B cell (primary cell): ENCODE measurements at regions not wholly inside any gene's neighbourhood (a gene's known extent, or its start where the extent isn't known, plus 50 kb on each side); places are given as distances from the start of the nearest gene placed in this dataset.

Experiments
- ATAC-seq: fragments of 200-7000 bp; cut with Tn5 transposase; one replicate; pipeline ENCODE4 v1.10.0; 2021; ENCODE audit warnings: low read depth, mild to moderate bottlenecking, moderate number of reproducible peaks, moderate library complexity
- CTCF ChIA-PET: fragments of 350-600 bp; sonication (Branson Sonifier 250); formaldehyde crosslinking; loops from one replicate; lab custom pipeline; 2021; ENCODE audit warnings: antibody characterized with exemption, inconsistent platforms; lab: Charles Lee
- POLR2A ChIA-PET: fragments of 350-600 bp; sonication (Branson Sonifier 250); formaldehyde crosslinking; loops from one replicate; lab custom pipeline; 2021; ENCODE audit warnings: antibody characterized with exemption; lab: Charles Lee
- DNase-seq: peaks from one replicate; pipeline ENCODE4 v3.0.0; 2013
- H2AFZ ChIP-seq: 2 replicates; pipeline ENCODE4 v1.6.1; 2012; ENCODE audit warnings: mild to moderate bottlenecking, low read depth, low read length; ENCODE audit not compliant: insufficient read depth, poor library complexity, severe bottlenecking
- H3K27ac ChIP-seq, 2 donors: 1 replicate in 1 of 2; 2 replicates in 1 of 2; pipeline ENCODE4 v1.5.1; 2012 to 2013; ENCODE audit warnings: low read length in 2 of 2, mild to moderate bottlenecking in 2 of 2, moderate library complexity in 1 of 2
- H3K27me3 ChIP-seq, 4 experiments: fragments of 200-600 bp in 1 of 4; sonication (generic) in 1 of 4; replicated peaks in 1 of 4; 1 replicate in 2 of 4; 2 replicates in 2 of 4; pipeline versions ENCODE4 v1.6.1 to v1.7.0; 2013 to 2016; ENCODE audit warnings: low read length in 3 of 4, mild to moderate bottlenecking in 2 of 4, mixed read lengths in 1 of 4, moderate library complexity in 1 of 4; ENCODE audit not compliant: insufficient read depth in 4 of 4, control insufficient read depth in 3 of 4; ENCODE audit errors: control extremely low read depth in 1 of 4
- H3K36me3 ChIP-seq, 2 experiments: replicated peaks in 1 of 2; 1 replicate in 1 of 2; 2 replicates in 1 of 2; pipeline versions ENCODE4 v1.6.1 to v1.7.1; 2013; ENCODE audit warnings: low read length in 1 of 2; ENCODE audit not compliant: insufficient read depth in 2 of 2, control insufficient read depth in 1 of 2; ENCODE audit errors: control extremely low read depth in 1 of 2, extremely low read depth in 1 of 2
- H3K4me1 ChIP-seq, 2 donors: fragments of 200-600 bp in 1 of 2; sonication (generic) in 1 of 2; 1 replicate in 1 of 2; 2 replicates in 1 of 2; pipeline versions ENCODE4 v1.5.1 to v1.6.1; 2013 to 2017; ENCODE audit warnings: low read length in 2 of 2; ENCODE audit not compliant: control insufficient read depth in 2 of 2, insufficient read depth in 2 of 2
- H3K4me2 ChIP-seq: replicated peaks from 2 replicates; pipeline ENCODE3; 2012; ENCODE audit warnings: mild to moderate bottlenecking, low read depth, low read length; ENCODE audit not compliant: poor library complexity, severe bottlenecking
- H3K4me3 ChIP-seq, 5 experiments: fragments of 200-600 bp in 1 of 5; sonication (generic) in 1 of 5; 1 replicate in 3 of 5; 2 replicates in 2 of 5; pipeline versions ENCODE4 v1.5.1 to v1.7.0; 2011 to 2016; ENCODE audit warnings: low read length in 4 of 5, mild to moderate bottlenecking in 4 of 5, low read depth in 2 of 5, control low read depth in 1 of 5, moderate library complexity in 1 of 5; ENCODE audit not compliant: insufficient read depth in 1 of 5; ENCODE audit errors: control extremely low read depth in 1 of 5, extremely low read depth in 1 of 5
- H3K79me2 ChIP-seq: fragments of 200-600 bp; sonication (generic); one replicate; pipeline ENCODE4 v1.6.0; 2016; ENCODE audit warnings: low read length; ENCODE audit not compliant: control insufficient read depth, insufficient read depth
- H3K9ac ChIP-seq: fragments of 200-600 bp; sonication (generic); 2 replicates; pipeline ENCODE4 v1.6.1; 2017; ENCODE audit warnings: mild to moderate bottlenecking, low read length, moderate library complexity
- H3K9me3 ChIP-seq, 3 donors: one replicate each; pipeline versions ENCODE4 v1.6.1 to v1.7.1; 2013; ENCODE audit warnings: low read length in 2 of 3; ENCODE audit not compliant: control insufficient read depth in 2 of 3, insufficient read depth in 1 of 3; ENCODE audit errors: control extremely low read depth in 1 of 3
- H4K20me1 ChIP-seq: 2 replicates; pipeline ENCODE4 v1.6.0; 2012; ENCODE audit warnings: mild to moderate bottlenecking, low read length; ENCODE audit not compliant: insufficient read depth, control insufficient read depth, poor library complexity, severe bottlenecking
- H3K27ac Mint-ChIP-seq: one replicate; pipeline ENCODE4 v1.8.0; 2021; ENCODE audit warnings: mixed read lengths
- H3K27me3 Mint-ChIP-seq: one replicate; pipeline ENCODE4 v1.8.0; 2021; ENCODE audit warnings: mixed read lengths
- H3K4me1 Mint-ChIP-seq: one replicate; pipeline ENCODE4 v1.8.0; 2021; ENCODE audit warnings: mixed read lengths
- H3K4me3 Mint-ChIP-seq: one replicate; pipeline ENCODE4 v1.8.0; 2021; ENCODE audit warnings: mixed read lengths
- H3K9me3 Mint-ChIP-seq: one replicate; pipeline ENCODE4 v1.8.0; 2022; ENCODE audit warnings: mixed read lengths; ENCODE audit not compliant: insufficient read depth
- CTCF ChIP-seq: fragments of 200-600 bp; IDR thresholded peaks from one replicate; pipeline ENCODE4 v1.8.0; 2022; ENCODE audit warnings: antibody characterized with exemption, mild to moderate bottlenecking
- EZH2 ChIP-seq: IDR thresholded peaks from 2 replicates; pipeline ENCODE4 v1.6.1; 2012; ENCODE audit warnings: borderline replicate concordance, low read depth, mild to moderate bottlenecking, moderate library complexity, low read length; ENCODE audit not compliant: insufficient read depth, poor library complexity, severe bottlenecking
- WGBS: methylation state at CpG from one replicate; pipeline ENCODE4 v1.1.5; 2013; ENCODE audit warnings: missing lambda C conversion rate; ENCODE audit not compliant: insufficient coverage; 5-methylcytosine and 5-hydroxymethylcytosine counted together
- intact Hi-C: fragments of 100-400 bp; cut with micrococcal nuclease; formaldehyde crosslinking; loops from one replicate; pipeline ENCODE4 v1.10.0; 2022

DNA sequence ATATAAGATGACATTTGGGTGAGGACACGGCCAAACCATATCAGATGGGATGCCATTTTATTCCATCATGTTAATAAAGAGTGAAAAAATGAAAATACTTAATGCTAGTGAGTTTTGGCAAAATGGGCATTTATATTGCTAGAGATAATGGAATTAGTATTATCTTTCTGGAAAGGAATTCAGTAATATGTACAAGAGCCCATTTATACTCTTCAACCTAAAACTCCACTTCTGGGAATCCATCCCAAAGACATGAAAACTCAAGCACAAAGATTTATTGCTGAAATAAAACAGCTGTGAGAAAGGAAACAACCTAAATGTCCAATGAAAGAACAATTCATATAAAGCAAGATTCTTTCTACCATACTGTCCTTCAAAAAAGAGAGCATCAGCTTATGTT lies 96.0 kb upstream of the TMEM168 start:
- intact Hi-C loops = loop anchor here (10.0 kb wide), 1 partner anchor 431 kb away; the partner anchor contains the start of gene IFRD1
- Histone ChIP-seq H3K27me3 (no peaks in the 10 kb centered on the region), H3K4me2 (no peak overlapping the region), H3K79me2 (peaks cover 9% of the 10 kb centered on the region), H3K9me3 (peaks cover 0 to 7% (median 0%) of the 10 kb centered on the region in 3 donors), H3K27ac (no peak overlapping the region), H2AFZ (no peak overlapping the region), H3K36me3 (no peaks in the 10 kb centered on the region), H3K4me3 (no peak overlapping the region), H4K20me1 (no peaks in the 10 kb centered on the region), H3K9ac (no peak overlapping the region), H3K4me1 (peaks cover 14 to 17% of the 10 kb centered on the region in 2 donors)
- no CpG with 5 or more reads among the region's 1 CpG for WGBS
- Mint-ChIP-seq H3K9me3 (peaks cover 3% of the 10 kb centered on the region), H3K27me3 (no peaks in the 10 kb centered on the region), H3K4me1 (peaks cover 28% of the 10 kb centered on the region), H3K4me3 (no peak overlapping the region), H3K27ac (no peak overlapping the region)
- CTCF ChIA-PET = no interaction called here
- POLR2A ChIA-PET = no interaction called here
- DNase-seq (no peak), ATAC-seq (no peak)
- TF ChIP-seq CTCF (no peak), EZH2 (no peak)

DNA sequence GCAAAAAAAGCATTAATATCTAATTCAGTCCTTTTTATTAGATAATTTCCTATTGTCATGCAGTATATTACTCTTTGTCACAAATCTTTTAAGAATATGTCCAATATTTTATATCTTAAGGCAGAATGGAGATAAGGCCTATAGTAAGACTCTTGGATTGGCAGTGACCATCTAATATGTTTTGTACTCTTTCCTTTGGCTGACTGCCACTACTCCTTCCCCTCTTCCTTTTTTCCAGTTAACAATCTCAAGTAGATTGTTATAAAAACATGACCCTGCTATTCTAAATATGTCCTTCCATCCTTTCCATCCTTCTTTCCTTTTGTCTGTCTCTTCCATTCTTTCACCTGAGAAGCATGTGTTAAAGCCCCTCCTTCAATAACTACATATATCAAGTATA lies 92.8 kb upstream of the TMEM168 start:
- peaks cover 14 to 17% of the 10 kb centered on the region in 2 donors for H3K4me1 ChIP-seq
- no peak overlapping the region for H3K4me3 ChIP-seq
- peak overlapping the region; percentile 66 for H3K27ac Mint-ChIP-seq
- no peaks in the 10 kb centered on the region for H4K20me1 ChIP-seq
- TF ChIP-seq CTCF (no peak), EZH2 (no peak)
- H3K27ac ChIP-seq = peak overlapping the region in 1 of 2 donors; percentile 10
- H3K27me3 Mint-ChIP-seq = no peaks in the 10 kb centered on the region
- POLR2A ChIA-PET = no interaction called here
- peaks cover 0 to 7% (median 0%) of the 10 kb centered on the region in 3 donors for H3K9me3 ChIP-seq
- peaks cover 33% of the 10 kb centered on the region for H3K4me1 Mint-ChIP-seq
- peak overlapping the region; percentile 36 for H3K4me2 ChIP-seq
- no peaks in the 10 kb centered on the region for H3K27me3 ChIP-seq
- ATAC-seq = no peak
- H3K4me3 Mint-ChIP-seq = no peak overlapping the region
- CTCF ChIA-PET = interaction anchor here (0.9 kb wide), 1 partner anchor 16 kb away, joined by 3 read pairs; no protein-coding TSS in a partner anchor
- no peak overlapping the region for H3K9ac ChIP-seq
- peaks cover 3% of the 10 kb centered on the region for H3K9me3 Mint-ChIP-seq
- H3K79me2 ChIP-seq = peaks cover 31% of the 10 kb centered on the region
- no peaks in the 10 kb centered on the region for H3K36me3 ChIP-seq
- no peak overlapping the region for H2AFZ ChIP-seq
- intact Hi-C loops = loop anchor here (1.0 to 10.0 kb wide), 3 partner anchors 56 to 428 kb away; partner anchors contain the start of genes IFRD1 and TMEM168
- no peak for DNase-seq
